HG02973 (cell line): ENCODE measurements at regions not wholly inside any gene's neighbourhood (a gene's known extent, or its start where the extent isn't known, plus 50 kb on each side); places are given as distances from the start of the nearest gene placed in this dataset.

Experiments used
- ATAC-seq: cut with Tn5 transposase; IDR thresholded peaks from one replicate; pipeline ENCODE4 v1.9.1; 2021; ENCODE audit warnings: moderate library complexity; ENCODE audit not compliant: unreplicated experiment

DNA sequence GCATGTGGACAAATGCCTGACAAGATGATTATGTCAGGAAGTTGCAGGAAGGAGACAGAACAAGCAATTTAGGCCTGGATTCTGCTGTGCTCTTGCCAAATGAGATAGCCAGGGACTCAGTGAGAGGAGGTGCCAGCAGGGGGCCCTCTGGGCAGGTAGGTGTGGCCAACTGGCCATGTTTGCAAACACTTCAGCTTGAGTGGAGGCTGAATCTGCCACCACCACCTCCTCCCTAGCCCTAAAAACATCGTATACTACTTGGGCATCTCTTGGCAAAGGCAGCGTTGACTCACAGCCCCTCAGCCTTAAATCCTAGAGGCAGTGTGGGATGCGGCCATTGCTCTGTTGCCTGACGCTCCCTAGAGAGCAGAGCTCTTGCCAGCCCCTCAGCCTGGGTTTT, 95.1 kb upstream of the PLET1 start:
- no peak for ATAC-seq

DNA sequence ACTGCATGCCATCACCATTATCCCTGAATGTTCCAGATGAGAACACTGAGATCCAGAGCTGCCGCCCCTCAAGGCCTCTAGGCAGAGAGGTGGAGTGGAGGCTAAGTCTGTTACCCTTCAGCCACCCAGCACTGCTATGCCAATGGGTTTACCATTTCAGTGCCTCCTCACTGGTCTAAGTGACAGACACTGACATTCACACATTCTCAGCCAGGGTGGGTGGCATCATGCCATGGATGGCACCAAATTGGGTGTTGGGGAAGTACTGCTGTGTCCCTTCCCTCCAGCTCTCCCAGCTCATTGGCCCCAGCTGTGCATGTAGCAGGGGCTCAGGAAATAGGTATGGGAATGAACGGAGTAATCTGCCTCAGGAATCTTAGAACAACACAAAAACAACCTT, 96.8 kb upstream of the PLET1 start:
- no peak for ATAC-seq

DNA sequence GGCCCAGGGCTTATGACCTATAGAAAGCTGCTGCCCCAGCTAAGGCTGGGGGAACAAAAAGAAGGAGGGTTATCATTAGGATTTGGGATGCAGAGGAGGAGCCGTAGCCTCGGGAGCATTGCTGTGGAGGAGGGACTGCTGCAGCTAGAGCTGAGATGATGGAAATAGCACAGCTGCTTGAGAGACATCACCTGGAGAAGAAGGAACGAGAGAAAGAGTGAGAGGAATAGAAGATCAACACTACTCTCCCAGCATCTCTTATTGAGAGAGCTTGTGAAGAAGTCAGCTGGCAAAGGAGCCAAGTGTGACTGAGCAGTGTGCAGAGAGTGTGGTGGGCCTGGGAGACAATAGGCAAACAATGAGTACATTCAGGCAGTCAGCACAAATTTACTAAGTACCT, 100.7 kb upstream of the PLET1 start:
- no peak for ATAC-seq

DNA sequence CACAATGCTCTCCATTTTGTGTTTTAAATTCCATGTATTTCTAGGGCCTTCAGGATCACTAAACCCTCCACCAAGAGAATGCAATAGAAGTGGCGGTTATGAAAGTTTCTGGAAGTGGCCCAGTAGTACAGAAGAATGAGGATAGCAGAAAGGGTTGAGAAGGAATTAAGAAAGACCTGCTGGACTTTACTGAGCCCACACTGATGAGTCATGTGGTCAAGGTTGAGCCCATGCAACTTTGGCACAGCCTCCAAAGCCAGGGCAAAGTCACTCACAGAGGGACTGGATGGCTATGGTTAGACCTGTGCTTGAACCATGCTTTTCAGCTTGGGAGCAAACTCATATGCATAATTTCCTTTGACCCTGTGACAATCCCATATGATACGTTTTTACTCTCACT, 102.9 kb upstream of the PLET1 start:
- ATAC-seq = no peak

DNA sequence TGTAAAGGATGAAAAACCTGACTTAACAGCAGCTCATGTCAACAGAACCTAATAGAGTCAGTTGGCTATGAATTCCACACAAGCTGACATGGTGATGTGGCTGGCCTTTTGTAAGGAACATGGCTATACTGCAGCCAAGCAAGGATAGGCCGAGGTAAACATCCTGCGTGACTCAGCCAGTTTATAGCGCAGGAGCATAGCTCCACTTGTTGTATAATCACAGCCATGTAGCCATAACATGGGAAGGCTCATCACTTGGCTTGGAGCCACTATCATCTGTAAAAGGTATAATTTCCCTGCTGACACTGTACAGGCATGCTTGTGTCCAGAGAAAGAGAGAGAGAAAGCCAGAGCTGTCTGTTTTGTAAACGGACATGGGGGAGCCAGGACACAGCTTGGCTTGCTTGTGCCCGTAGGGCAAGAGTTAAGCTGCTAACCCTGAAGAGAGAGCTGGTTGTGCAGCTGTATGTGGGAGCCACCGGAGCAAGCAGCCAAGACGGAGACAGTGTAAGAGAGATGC, 104.4 kb upstream of the PLET1 start:
- no peak for ATAC-seq

DNA sequence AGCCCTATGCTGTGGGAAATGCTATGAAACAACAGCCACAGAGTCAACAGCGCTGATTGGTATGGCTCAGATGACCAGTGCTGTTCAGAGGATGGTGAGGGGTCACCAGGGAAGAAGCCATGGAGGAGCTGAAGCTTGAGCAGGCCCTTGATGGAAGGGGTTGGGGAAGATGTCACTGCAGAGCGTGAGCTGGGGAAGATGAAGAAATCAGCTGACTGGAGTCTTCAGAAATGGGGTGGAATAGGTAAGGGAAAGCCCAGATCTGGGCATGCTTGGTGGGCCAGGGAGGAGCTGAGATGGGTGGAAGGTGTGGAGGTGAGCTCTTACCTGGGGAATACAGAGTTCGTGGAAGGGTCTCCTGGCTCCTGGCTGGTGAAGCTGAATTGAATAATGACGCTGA, 105.4 kb upstream of the PLET1 start:
- ATAC-seq = no peak

DNA sequence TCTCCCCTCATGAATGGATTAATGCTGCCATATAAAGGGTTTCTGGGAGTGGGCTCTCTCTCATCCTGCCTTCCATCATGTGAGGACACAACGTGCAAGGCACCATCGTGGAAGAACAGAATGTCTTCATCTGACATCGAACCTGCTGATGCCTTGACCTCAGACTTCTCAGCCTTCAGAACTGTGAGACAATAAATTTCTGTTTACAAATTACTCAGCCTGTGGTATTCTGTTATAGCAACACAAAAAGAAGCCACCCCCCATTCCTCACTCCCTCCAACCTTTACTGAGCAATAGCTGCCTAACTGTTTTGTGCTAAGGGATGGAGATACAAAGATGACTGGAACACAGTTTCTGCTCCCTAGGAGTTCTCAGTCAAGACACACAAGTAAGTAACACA, 106.1 kb upstream of the PLET1 start:
- no peak for ATAC-seq

DNA sequence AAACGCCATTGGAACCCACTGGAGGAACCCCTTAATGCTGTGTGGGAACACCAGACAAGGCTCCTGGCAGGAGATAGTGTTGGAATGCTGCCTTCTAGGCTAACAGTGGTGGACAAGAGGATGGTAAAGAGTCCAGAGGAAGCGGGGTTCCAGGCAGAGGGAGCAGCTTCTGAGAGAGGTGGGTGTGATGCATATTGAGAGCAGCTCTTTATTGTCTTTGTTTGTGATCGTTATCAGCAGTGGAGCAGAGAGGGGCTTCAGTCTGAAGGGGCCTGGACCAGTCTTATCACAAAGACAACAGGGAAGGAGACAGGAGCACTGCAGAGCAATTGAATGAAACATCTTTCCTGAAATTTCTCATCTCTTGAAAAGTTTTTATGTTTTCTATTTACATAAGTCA, 106.8 kb upstream of the PLET1 start:
- no peak for ATAC-seq

DNA sequence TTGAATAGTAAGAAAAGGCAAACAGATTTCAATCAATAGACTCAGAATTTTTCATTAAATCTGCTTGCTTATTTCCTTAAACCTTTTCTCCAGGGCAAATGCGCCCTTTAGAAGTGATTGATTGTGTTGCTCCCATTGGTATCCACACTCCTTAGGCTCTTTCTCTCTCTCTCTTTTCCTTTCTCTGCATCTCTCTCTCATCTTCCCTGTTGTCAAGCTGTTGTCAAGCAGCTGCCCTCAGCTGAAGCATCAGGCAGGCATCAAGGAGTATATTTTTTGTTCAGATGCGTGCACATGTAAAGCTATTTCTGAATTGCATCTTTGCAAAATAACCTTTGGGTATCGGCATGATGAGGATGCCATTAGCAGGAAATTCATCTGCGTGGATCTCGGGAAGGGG, 107.2 kb upstream of the PLET1 start:
- no peak for ATAC-seq

DNA sequence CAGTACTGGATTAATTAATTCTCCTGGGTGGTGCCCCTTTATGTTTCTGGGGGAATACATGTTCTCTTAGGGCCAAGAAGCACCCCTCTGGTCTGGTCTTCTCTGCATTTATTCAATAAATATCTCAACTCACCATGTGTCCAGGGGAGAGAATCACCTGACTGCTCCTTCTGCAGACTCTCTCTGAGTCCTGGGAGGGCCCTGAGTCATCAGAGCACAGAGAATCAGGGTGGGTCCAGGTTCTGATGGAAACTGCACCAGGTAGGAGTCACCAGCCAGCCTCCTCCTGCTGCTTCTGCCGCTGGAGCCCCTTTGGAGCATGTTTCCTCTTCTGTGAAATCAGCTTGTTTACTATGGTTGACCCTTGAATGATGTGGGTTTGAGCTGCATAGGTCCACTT, 107.7 kb upstream of the PLET1 start:
- no peak for ATAC-seq

DNA sequence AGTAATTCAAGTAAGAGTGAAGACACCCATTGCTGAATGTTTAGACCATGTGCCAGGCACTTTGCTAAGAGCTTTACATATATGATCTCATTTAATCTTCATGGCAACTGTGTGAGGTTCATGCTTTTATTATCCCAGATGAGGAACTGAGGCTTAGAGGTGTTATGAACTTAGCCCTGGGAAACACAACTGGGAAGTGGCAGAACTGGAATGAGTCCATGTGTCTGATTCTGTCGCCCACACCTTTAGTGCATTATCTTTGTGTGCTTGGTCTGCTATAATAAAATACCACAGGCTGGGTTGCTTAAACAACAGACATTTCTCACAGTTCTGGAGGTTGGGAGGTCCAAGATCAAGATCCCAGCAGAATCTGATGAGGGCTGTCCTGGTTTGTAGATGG, 108.7 kb upstream of the PLET1 start:
- ATAC-seq = no peak

DNA sequence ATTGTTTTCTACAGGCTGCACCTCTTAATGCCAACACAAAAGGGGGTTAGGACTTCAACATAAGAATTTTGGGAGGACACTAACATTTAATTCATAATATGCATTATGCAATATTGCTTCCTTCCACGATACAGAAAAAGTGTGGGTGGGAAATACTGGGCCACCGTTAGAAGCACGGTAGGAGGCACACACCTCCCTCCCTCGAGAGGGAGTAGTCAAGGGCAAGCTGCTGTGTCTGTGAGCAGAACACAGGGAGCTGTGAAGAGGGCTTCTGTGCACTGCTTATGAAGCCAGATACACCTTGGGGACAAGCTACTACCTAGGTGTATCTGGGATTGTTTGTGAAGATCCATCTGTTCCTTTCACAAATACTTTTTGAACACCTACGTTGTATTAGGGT, 109.3 kb upstream of the PLET1 start:
- ATAC-seq = no peak

DNA sequence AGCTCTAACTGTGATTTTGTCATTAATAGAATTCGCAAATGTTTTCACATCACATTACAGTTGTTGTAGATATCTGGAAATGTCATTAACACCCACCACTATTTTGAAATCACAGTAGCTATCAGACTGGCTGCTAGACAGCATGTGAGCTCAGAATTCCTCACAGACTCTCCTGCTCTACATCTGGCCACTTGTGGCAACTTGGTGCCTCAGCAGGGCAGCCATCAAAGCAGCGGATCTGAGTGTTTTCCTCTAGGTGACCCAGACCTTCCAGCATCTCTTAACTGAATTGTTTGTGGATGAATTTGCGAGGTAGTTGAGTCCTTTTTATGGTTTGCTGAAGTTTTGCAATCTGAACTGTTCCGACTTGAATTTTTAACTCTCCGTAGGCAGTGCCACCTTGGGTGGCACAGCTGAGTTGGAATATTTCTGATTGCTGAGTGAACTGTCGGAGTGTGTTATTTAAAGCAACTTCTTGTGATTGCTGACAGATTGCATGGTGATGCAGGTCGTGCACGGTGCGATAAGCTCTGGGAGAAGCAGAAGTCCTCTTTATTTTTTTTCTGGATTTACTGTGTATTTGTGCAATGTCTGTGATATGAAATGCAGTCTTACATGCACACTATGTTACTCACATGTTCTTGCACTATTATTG, 114.0 kb upstream of the PLET1 start:
- ATAC-seq = no peak

DNA sequence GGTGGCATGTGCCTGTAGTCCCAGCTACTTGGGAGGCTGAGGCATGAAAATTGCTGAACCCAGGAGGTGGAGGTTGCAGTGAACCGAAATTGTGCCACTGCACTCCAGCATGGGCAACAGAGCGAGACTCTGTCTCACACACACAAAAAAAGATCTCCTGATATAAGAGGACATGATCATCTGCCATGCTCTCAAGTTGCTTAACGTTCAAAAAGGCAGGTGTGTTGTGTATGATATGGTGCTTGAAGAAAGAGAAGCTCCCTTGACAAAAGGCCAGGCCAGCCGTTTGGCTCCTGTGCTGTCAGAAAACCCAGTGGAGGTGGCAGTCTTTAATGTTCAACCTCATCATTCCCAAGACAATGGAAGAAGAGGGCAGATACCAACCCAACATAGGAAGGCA, 117.3 kb upstream of the PLET1 start:
- no peak for ATAC-seq

DNA sequence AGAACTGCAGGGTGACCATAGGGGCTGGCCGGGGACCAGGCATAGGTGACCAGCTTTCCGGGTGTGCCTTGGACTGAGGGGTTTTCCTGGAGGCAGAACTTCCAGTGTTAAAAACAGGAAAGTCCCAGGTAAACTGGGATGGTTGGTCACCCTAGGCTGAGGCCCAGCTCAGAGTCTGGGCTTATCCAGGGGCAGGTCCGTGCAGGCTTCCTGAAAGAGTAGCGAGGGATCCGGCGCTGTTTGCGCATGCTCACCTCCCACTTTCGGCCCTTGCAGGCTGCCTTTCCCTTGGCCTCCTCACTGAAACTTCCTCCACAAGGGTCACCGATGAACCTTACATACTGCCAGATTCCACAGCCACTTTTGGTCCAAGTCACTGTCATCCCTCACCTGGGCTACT, 119.8 kb upstream of the PLET1 start:
- ATAC-seq = no peak

DNA sequence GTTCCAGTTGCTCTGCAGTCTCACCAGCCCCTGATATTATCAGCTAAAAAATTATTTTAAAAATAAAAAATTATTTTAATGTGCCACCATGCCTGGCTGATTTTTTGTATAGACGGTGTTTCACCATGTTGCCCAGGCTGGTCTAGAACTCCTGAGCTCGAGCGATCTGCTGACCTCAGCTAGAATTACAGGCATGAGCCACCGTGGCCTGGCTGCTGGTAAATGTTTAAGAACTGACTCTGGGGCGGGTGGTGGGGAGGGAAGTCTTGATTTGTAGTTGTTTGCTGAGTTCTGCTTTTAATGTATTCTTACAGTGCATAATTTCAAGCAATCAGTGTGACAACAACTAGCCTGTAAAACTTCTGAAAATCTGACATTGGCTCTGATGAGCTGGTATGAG, 120.9 kb upstream of the PLET1 start:
- ATAC-seq = no peak

DNA sequence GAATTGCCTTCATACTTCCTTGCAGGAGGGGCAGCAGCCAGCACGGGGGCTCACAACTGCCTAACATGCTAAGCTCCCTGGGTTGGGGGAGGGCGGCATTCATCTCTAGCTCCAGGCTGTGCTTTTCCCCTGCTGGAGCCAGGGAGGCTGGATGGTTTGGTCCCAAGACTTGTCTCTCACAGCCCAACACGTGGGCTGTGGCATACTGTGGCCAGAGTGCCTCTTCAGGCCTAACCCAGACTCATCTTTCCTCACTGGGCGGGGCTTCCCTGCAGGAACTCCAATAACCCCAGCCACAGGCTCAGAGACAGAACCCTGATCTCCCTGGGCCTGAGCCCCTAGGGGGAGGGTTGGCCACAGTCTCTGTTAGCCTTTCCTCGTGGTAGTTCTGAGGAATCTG, 121.9 kb upstream of the PLET1 start:
- ATAC-seq = no peak

DNA sequence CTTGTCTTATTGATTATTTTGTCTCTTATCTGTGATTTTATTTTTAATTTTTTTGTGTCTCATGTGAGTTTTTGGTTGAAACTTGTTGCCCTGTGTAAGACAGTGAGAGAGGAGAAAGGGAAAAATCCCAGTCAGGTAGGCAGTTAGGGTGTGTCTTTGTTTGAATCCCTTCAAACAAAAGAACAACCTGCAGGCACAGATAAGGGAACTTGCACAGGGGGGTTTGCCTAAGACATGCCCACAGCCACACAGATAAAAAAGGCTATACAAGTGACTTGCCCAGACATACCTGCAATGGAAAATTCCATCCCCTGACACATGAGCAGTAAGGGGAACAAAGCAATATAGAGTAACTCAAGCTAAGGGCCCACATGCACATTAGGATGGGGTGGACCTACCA, 127.8 kb upstream of the PLET1 start:
- ATAC-seq = no peak

DNA sequence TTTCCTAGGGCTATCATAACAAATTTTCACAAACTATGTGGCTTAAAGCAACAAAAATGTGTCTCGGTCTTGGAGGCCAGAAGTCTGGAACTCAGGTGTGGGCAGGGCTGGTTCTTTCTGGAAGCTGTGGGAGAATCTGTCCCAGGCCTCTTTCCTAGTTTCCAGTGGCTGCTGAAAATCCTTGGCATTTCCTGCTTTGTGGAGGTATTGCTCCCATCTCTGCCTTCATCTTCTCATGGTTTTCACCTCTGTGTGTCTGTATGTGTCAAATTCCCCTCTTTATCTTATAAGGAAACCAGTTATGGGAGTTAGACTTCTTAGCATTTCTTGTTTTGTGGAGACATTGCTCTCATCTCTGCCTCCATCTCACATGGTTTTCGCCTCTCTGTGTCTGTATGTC, 130.4 kb upstream of the PLET1 start:
- ATAC-seq = no peak

DNA sequence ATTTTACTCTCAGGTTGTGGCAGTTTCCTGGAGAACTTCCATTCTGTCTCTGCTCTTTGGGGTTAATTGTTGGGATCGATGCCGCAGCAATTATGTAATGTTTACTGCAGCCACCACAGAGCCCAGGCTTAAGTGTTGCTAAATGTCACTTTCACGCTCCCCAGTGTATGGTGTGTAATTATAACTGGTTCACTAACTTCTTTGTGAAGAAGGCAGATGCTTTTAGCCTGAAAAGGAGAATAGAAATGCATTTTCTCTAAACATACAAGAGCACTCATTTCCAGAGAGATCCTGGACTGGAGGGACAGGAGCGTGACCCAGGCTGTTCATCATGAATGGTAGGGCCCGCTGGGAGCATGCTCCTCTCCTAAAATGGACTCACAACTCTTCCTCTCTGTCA, 132.2 kb upstream of the PLET1 start:
- no peak for ATAC-seq

DNA sequence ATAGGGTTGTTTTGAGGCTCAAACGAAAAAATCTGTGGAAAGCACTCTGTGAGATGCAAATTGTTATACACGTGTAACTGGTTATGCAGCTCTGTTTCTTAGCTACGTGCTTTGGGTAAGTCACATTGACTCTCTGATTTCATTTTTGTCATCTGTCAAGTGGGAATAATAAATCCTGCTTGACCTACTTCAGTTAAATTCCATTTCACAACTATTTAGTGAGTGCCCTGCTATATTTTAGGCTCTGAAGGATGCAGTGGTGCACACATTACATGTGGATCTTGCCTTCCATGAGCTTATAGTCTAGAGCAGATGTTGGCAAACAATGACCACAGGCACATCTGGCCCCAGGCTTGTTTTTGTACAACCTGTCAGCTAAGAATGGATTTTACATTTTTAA, 133.6 kb upstream of the PLET1 start:
- ATAC-seq = no peak

DNA sequence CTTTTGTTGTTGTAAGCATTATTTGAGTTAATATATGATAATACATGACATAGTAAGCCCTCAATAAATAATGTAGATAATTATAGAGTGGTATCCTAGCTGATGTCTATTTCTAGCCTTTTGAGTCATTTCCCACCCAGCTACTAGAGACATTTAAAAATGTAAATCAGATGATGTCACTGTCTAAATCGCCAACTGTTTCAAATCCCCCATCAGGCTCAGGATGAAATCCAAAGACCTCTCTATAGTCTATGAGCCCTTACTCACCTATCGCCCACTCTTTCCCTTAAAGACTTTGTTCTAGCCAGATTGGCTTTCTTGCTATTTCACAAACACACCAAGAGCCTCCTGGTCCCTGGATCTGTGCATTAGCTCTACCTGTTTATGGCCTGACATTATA, 135.4 kb upstream of the PLET1 start:
- no peak for ATAC-seq

DNA sequence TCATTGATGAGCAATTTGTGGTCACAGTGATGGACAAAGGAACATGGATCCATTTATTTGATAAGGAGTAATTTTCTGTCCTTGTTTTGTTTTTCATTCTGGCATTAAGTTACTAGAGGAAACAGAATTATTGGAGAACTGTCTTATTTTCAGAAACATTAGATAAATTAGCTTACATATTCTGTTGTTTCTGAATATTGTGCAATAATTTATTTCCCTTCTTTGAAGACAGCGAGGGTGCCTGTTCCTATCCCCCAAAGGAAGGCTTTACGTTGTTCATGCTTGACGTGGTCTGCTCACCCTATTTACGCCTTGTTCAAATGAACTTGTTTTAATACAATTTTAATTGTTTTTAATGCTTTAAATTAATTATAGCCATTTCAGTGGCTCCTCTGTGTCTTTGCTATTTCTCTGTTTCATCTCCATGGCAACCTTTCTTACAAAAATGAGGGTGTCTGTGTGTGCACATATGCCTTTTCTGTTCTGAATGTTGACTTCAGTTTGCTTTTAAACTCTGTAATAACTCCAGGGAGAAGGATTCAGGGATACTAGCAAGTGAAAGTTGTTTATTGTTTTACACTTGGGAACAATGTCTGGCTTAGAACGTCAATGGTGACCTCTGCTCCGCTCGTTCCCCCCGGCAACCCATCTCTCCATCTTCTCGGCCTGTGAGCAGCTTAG, 138.3 kb upstream of the PLET1 start:
- ATAC-seq = no peak
